ENCODE measurements at regions not wholly inside any gene's neighbourhood (a gene's known extent, or its start where the extent isn't known, plus 50 kb on each side); places are given as distances from the start of the nearest gene placed in this dataset.
A peak's percentile ranks its signal among the peaks of the same experiment; 100 is the strongest.

DNA sequence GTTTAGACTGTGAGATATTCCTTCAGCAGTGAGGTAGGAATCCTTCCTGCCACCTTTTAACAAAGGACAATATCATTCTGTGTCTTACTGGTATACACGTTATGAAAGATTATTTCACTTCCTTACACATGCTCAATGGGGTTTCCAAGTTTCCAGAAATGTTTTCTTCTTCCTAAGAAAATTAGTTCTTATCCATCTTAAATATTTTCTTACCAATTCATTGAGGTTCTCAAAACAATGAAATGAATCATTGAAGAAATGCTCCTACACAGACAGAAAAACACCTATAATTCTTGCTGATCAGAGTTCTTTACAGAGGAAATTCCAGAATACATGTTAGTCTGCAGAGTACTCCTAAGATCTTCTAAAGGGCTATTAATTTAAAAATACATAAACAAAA lies 51.4 kb upstream of the SEC61G start:
- peaks cover 0 to 10% (median 0%) of the 10 kb centered on the region in 6 donors for H3K4me1 ChIP-seq
- no peaks in the 10 kb centered on the region for H3K36me3 ChIP-seq
- no peak for DNase-seq
- H3K27me3 ChIP-seq (replicated peaks in 1 of 7), result no peaks in the 10 kb centered on the region
- WGBS, 5 donors, result 67 to 84% (median 79%) methylated on average over 1 of the region's 1 CpG
- intact Hi-C loops (cut with DNase I; ENCODE audit: low total_unique reads), result no loop called here
- H3K27ac ChIP-seq, result no peak overlapping the region
- H3K9me3 ChIP-seq, result no peaks in the 10 kb centered on the region
- TF ChIP-seq POLR2A (IDR thresholded peaks at IDR 0.05), result no peak
- TF ChIP-seq, protein P1, sequence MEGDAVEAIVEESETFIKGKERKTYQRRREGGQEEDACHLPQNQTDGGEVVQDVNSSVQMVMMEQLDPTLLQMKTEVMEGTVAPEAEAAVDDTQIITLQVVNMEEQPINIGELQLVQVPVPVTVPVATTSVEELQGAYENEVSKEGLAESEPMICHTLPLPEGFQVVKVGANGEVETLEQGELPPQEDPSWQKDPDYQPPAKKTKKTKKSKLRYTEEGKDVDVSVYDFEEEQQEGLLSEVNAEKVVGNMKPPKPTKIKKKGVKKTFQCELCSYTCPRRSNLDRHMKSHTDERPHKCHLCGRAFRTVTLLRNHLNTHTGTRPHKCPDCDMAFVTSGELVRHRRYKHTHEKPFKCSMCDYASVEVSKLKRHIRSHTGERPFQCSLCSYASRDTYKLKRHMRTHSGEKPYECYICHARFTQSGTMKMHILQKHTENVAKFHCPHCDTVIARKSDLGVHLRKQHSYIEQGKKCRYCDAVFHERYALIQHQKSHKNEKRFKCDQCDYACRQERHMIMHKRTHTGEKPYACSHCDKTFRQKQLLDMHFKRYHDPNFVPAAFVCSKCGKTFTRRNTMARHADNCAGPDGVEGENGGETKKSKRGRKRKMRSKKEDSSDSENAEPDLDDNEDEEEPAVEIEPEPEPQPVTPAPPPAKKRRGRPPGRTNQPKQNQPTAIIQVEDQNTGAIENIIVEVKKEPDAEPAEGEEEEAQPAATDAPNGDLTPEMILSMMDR (IDR thresholded peaks at IDR 0.05 in 8 of 11, conservative IDR thresholded peaks at IDR 0.05 in 3 of 11), result no peak
- no peak for TF ChIP-seq POLR2AphosphoS5 (IDR thresholded peaks at IDR 0.05)
- H3K4me3 ChIP-seq, result no peak overlapping the region

GRCh38 chr7:54811041-54811845 lies 52.2 kb upstream of the SEC61G start:
- intact Hi-C loops (cut with DNase I; ENCODE audit: low total_unique reads), result no loop called here
- H3K27me3 ChIP-seq (replicated peaks in 1 of 7), result no peaks in the 10 kb centered on the region
- no peaks in the 10 kb centered on the region for H3K36me3 ChIP-seq
- H3K27ac ChIP-seq, result peak overlapping the region in 1 of 8 donors; percentile 0
- TF ChIP-seq POLR2AphosphoS5 (IDR thresholded peaks at IDR 0.05) (no peak), POLR2A (IDR thresholded peaks at IDR 0.05) (no peak)
- TF ChIP-seq, protein P1 (IDR thresholded peaks at IDR 0.05 in 8 of 11, conservative IDR thresholded peaks at IDR 0.05 in 3 of 11), result no peak
- peaks cover 0 to 10% (median 0%) of the 10 kb centered on the region in 6 donors for H3K4me1 ChIP-seq
- H3K9me3 ChIP-seq, result no peaks in the 10 kb centered on the region
- no peak for DNase-seq
- WGBS, 5 donors, result 34 to 38% (median 36%) methylated on average over 5 of the region's 5 CpGs
- no peak overlapping the region for H3K4me3 ChIP-seq

- DNase-seq, result no peak
- intact Hi-C loops (cut with DNase I; ENCODE audit: low total_unique reads), result no loop called here
- Histone ChIP-seq H3K4me1 (peaks cover 0 to 10% (median 0%) of the 10 kb centered on the region in 6 donors), H3K27me3 (replicated peaks in 1 of 7) (no peaks in the 10 kb centered on the region), H3K36me3 (no peaks in the 10 kb centered on the region), H3K9me3 (no peaks in the 10 kb centered on the region), H3K27ac (peak overlapping the region in 1 of 8 donors; percentile 0), H3K4me3 (no peak overlapping the region)
- 59 to 90% (median 76%) methylated on average over 8 of the region's 8 CpGs for WGBS, 5 donors
- TF ChIP-seq POLR2AphosphoS5 (IDR thresholded peaks at IDR 0.05) (no peak), POLR2A (IDR thresholded peaks at IDR 0.05) (no peak)
- TF ChIP-seq, protein P1 (IDR thresholded peaks at IDR 0.05 in 8 of 11, conservative IDR thresholded peaks at IDR 0.05 in 3 of 11), result no peak
Measured at GRCh38 chr7:54811846-54812254, 52.8 kb upstream of the SEC61G start.

- Histone ChIP-seq H3K4me3 (no peak overlapping the region), H3K27me3 (replicated peaks in 1 of 7) (no peaks in the 10 kb centered on the region), H3K4me1 (peaks cover 0 to 10% (median 0%) of the 10 kb centered on the region in 6 donors), H3K36me3 (no peaks in the 10 kb centered on the region), H3K9me3 (no peaks in the 10 kb centered on the region), H3K27ac (no peak overlapping the region)
- WGBS, 5 donors, result 87 to 93% (median 92%) methylated on average over 4 of the region's 4 CpGs
- TF ChIP-seq POLR2AphosphoS5 (IDR thresholded peaks at IDR 0.05) (no peak), POLR2A (IDR thresholded peaks at IDR 0.05) (no peak)
- TF ChIP-seq, protein P1 (IDR thresholded peaks at IDR 0.05 in 8 of 11, conservative IDR thresholded peaks at IDR 0.05 in 3 of 11), result no peak
- intact Hi-C loops (cut with DNase I; ENCODE audit: low total_unique reads), result no loop called here
- no peak for DNase-seq
Measured at GRCh38 chr7:54812756-54813322, 53.8 kb upstream of the SEC61G start.
